GM12878 (cell line): ENCODE measurements at regions not wholly inside any gene's neighbourhood (a gene's known extent, or its start where the extent isn't known, plus 50 kb on each side); places are given as distances from the start of the nearest gene placed in this dataset.
A peak's percentile ranks its signal among the peaks of the same experiment; 100 is the strongest.

Experiments
- ATAC-seq: fragments of 200-7000 bp; cut with Tn5 transposase; 3 replicates; pipeline ENCODE4 v1.9.1; 2020; ENCODE audit warnings: mild to moderate bottlenecking, moderate library complexity
- BruUV-seq: library from RNA; stranded (reverse); fragments of 400-500 nt; replicated peaks from 2 replicates; lab custom pipeline; 2021; lab: Mats Ljungman, UMichigan
- CTCF ChIA-PET: fragments of 300-600 bp; sonication (Branson Sonifier 250); formaldehyde crosslinking; extraction: SDS; loops from one replicate; lab custom pipeline; 2021; ENCODE audit warnings: inconsistent platforms; lab: Yijun Ruan, JAX
- POLR2A ChIA-PET: fragments of 350-600 bp; formaldehyde crosslinking; extraction: SDS; loops from one replicate; lab custom pipeline; 2021; ENCODE audit warnings: inconsistent platforms; lab: Charles Lee
- RAD21 ChIA-PET: fragments of 300-600 bp; sonication (Branson Sonifier 250); formaldehyde crosslinking; loops from one replicate; lab custom pipeline; 2023; ENCODE audit warnings: antibody characterized with exemption; ENCODE audit not compliant: unreplicated experiment; lab: Charles Lee
- SMC1A ChIA-PET: fragments of 300-600 bp; sonication (Branson Sonifier 250); formaldehyde crosslinking; loops from one replicate; lab custom pipeline; 2023; ENCODE audit not compliant: unreplicated experiment, uncharacterized antibody; lab: Charles Lee
- DNase-seq: peaks from one replicate; pipeline ENCODE4 v3.0.0-alpha.2; 2011; ENCODE audit warnings: low read depth, low spot score
- FAIRE-seq: peaks from 3 replicates; lab custom pipeline; 2011; peaks lifted over from hg19 to GRCh38; lab: Jason Lieb, UNC
- H2AFZ ChIP-seq: 2 replicates; pipeline ENCODE4 v1.6.0; 2011; ENCODE audit warnings: low read depth, low read length, control low read depth; ENCODE audit not compliant: control insufficient read depth
- H3K27ac ChIP-seq: 2 replicates; pipeline ENCODE4 v1.5.1; 2011; ENCODE audit warnings: control low read depth; ENCODE audit not compliant: control insufficient read depth, insufficient read depth
- H3K27me3 ChIP-seq, 2 experiments: replicated peaks in 1 of 2; 2 replicates each; pipeline versions ENCODE4 v1.6.0 to v1.6.1; 2011; ENCODE audit warnings: low read length in 1 of 2; ENCODE audit not compliant: control insufficient read depth in 2 of 2, insufficient read depth in 2 of 2
- H3K36me3 ChIP-seq, 2 experiments: 2 replicates each; pipeline ENCODE4 v1.5.1; 2011; ENCODE audit warnings: low read length in 1 of 2; ENCODE audit not compliant: control insufficient read depth in 2 of 2, insufficient read depth in 2 of 2
- H3K4me1 ChIP-seq: 2 replicates; pipeline ENCODE4 v1.6.1; 2011; ENCODE audit warnings: mild to moderate bottlenecking, low read length, moderate library complexity, mixed read lengths; ENCODE audit not compliant: control insufficient read depth, insufficient read depth
- H3K4me2 ChIP-seq: 2 replicates; pipeline ENCODE4 v1.6.0; 2011; ENCODE audit warnings: control low read depth; ENCODE audit not compliant: control insufficient read depth, insufficient read depth
- H3K4me3 ChIP-seq: fragments of 200-600 bp; sonication (generic); 2 replicates; pipeline ENCODE4 v1.5.1; 2016
- H3K79me2 ChIP-seq: 2 replicates; pipeline ENCODE4 v1.6.0; 2011; ENCODE audit warnings: low read length; ENCODE audit not compliant: control insufficient read depth, insufficient read depth
- H3K9ac ChIP-seq: 2 replicates; pipeline ENCODE4 v1.8.0; 2011; ENCODE audit warnings: low read length, control low read depth, mixed read lengths; ENCODE audit not compliant: control insufficient read depth, insufficient read depth
- H3K9me3 ChIP-seq: replicated peaks from 3 replicates; pipeline ENCODE4 v1.5.1; 2011; ENCODE audit warnings: mild to moderate bottlenecking, low read length; ENCODE audit not compliant: control insufficient read depth, insufficient read depth
- H4K20me1 ChIP-seq: 2 replicates; pipeline ENCODE4 v1.6.0; 2011; ENCODE audit not compliant: control insufficient read depth, insufficient read depth
- CHD2 ChIP-seq: IDR thresholded peaks from 2 replicates; pipeline ENCODE4 v1.6.1; 2011; ENCODE audit warnings: low read depth, low read length, improper control_type of control experiment, borderline replicate concordance
- E4F1 ChIP-seq: fragments of 450-650 bp; IDR thresholded peaks from 2 replicates; pipeline ENCODE4 v1.6.1; 2018; ENCODE audit warnings: borderline replicate concordance, mild to moderate bottlenecking; ENCODE audit not compliant: partially characterized antibody
- MYC ChIP-seq: IDR thresholded peaks from 2 replicates; pipeline ENCODE4 v1.6.1; 2011; ENCODE audit warnings: mild to moderate bottlenecking, low read length, moderate library complexity, inconsistent platforms; ENCODE audit not compliant: insufficient read depth, insufficient replicate concordance, insufficient read length, severe bottlenecking
- RELB ChIP-seq: fragments of 450-650 bp; IDR thresholded peaks from 2 replicates; pipeline ENCODE4 v1.6.1; 2017; ENCODE audit warnings: low read depth, mild to moderate bottlenecking, moderate library complexity
- SMC3 ChIP-seq: IDR thresholded peaks from 2 replicates; pipeline ENCODE4 v1.6.1; 2011; ENCODE audit warnings: low read length, improper control_type of control experiment, borderline replicate concordance
- ZSCAN29 ChIP-seq: fragments of 450-650 bp; IDR thresholded peaks from 2 replicates; pipeline ENCODE4 v1.6.1; 2017; ENCODE audit warnings: mild to moderate bottlenecking, moderate library complexity
- WGBS: methylation state at CpG from one replicate; pipeline ENCODE4 v1.1.6; 2016; ENCODE audit warnings: low lambda C conversion rate; ENCODE audit not compliant: insufficient replicate concordance, insufficient coverage; ENCODE audit errors: missing lambda C conversion rate; 5-methylcytosine and 5-hydroxymethylcytosine counted together
- in situ Hi-C: fragments of 300-500 bp; cut with MboI; formaldehyde crosslinking; loops from 9 replicates; pipeline ENCODE4 v1.14.3; 2018; ENCODE audit warnings: mixed read lengths
- intact Hi-C: fragments of 100-400 bp; cut with micrococcal nuclease; formaldehyde crosslinking; loops from one replicate; pipeline ENCODE4 v1.14.2; 2022; ENCODE audit not compliant: unreplicated experiment
- TF ChIP-seq, protein P1 (sequence below): IDR thresholded peaks from 2 replicates; pipeline ENCODE4 v1.6.1; 2011; ENCODE audit warnings: borderline replicate concordance, low read depth, mild to moderate bottlenecking, moderate library complexity, mixed read lengths, low read length; ENCODE audit not compliant: insufficient read depth; ENCODE audit errors: extremely low read length

DNA sequence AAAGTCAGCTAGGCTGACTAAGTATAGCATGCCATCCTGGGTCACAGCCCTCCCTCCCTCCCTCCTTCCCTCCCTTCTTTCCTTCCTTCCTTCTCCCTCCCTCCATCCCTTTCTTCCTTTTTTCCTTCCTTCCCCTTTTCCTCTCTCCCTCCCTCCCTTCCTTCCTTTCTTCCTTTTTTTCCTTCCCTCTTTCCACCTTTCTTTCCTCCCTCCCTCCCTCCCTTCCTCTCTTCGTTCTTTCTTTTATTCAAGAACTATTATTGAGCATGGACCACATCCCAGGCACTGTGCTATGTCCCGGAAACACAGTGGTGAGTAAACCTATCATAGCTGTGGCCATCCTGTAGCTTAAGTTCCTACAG, 106.2 kb upstream of the BACH2 start:
- no peaks in the 10 kb centered on the region for H4K20me1 ChIP-seq
- 44% methylated on average over 2 of the region's 2 CpGs for WGBS
- H3K4me2 ChIP-seq: no peak overlapping the region
- H3K27ac ChIP-seq: no peak overlapping the region
- no peak for FAIRE-seq
- DNase-seq: no peak
- in situ Hi-C loops (no loop called here), intact Hi-C loops (no loop called here)
- no peaks in the 10 kb centered on the region for H3K36me3 ChIP-seq
- POLR2A ChIA-PET: no interaction called here
- H3K79me2 ChIP-seq: no peaks in the 10 kb centered on the region
- no TSS peak for BruUV-seq
- H2AFZ ChIP-seq: no peak overlapping the region
- RAD21 ChIA-PET: no interaction called here
- no peaks in the 10 kb centered on the region for H3K4me1 ChIP-seq
- H3K4me3 ChIP-seq: no peak overlapping the region
- H3K9me3 ChIP-seq: no peaks in the 10 kb centered on the region; the same call in 2 of the 3 replicates
- CTCF ChIA-PET: no interaction called here
- no peak for TF ChIP-seq RELB
- no peak for ATAC-seq
- H3K9ac ChIP-seq: no peak overlapping the region
- SMC1A ChIA-PET: interaction anchor here (0.7 kb wide), 1 partner anchor 15 kb away, joined by 3 read pairs; no protein-coding TSS in a partner anchor
- H3K27me3 ChIP-seq: peaks cover 0 to 2% of the 10 kb centered on the region in 2 experiments; a peak in 1 of 4 replicates

DNA sequence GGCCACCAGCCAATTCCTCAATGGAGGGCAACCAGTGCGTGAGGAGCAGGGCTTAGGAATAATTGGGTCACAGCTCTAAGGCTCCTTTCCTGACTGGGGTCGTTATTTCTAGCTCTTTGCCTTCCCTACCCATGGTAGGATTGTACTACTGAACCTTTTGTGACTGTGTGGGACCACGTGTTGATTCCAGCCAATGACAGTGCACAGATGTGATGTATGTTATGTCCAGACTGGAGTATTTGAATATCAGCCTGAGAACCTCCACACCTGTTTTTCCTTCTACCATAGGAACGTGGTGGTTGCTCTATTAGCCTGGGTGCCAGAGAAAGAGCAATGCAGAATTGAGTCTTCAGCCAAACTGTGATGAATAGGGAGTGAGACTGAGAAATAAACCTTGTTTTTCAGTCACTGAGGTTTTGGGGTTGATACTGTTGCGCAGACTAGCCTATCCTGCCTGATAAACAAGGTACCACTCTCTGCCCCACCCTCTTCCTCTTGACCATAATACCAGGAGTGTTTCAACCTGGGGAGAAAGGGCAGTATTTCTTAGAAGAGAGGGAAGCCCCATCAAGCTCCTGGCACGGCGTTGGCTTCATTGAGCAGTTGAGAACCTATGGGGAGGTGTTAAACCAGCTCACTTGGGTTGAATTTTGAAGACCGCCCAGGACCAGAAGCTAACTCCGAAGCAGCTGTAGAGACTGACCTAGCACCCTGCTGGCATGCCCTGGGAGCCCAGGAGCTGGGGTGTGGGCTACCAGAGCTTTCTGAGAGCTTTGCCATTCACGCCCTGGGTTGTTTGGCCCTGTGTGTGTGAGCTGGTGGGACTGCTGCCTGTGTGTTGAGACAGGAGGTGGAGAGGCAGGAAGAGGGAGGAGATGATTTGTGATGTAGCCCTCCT, 105.5 kb upstream of the BACH2 start:
- H3K4me3 ChIP-seq: no peak overlapping the region
- ChIA-PET CTCF (interaction anchor here (1.5 kb wide), 1 partner anchor 9 kb away, joined by 6 read pairs; no protein-coding TSS in a partner anchor), POLR2A (no interaction called here), RAD21 (interaction anchor here (0.6 kb wide), 1 partner anchor 19 kb away, joined by 3 read pairs; no protein-coding TSS in a partner anchor), SMC1A (interaction anchor here (0.7 kb wide), 1 partner anchor 16 kb away, joined by 3 read pairs; no protein-coding TSS in a partner anchor)
- in situ Hi-C loops: no loop called here
- H3K27ac ChIP-seq: no peak overlapping the region
- no TSS peak for BruUV-seq
- H3K9me3 ChIP-seq: no peaks in the 10 kb centered on the region; the same call in 2 of the 3 replicates
- no peak overlapping the region for H3K9ac ChIP-seq
- TF ChIP-seq MYC: no peak
- no peak for TF ChIP-seq CHD2
- TF ChIP-seq E4F1: no peak
- TF ChIP-seq, protein P1, sequence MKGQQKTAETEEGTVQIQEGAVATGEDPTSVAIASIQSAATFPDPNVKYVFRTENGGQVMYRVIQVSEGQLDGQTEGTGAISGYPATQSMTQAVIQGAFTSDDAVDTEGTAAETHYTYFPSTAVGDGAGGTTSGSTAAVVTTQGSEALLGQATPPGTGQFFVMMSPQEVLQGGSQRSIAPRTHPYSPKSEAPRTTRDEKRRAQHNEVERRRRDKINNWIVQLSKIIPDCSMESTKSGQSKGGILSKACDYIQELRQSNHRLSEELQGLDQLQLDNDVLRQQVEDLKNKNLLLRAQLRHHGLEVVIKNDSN: peak; percentile 17
- TF ChIP-seq SMC3: no peak
- TF ChIP-seq ZSCAN29: no peak
- H3K4me2 ChIP-seq: no peak overlapping the region
- no peaks in the 10 kb centered on the region for H3K36me3 ChIP-seq
- H2AFZ ChIP-seq: no peak overlapping the region
- no peak for ATAC-seq
- WGBS: 14% methylated on average over 10 of the region's 10 CpGs
- H3K4me1 ChIP-seq: no peaks in the 10 kb centered on the region
- FAIRE-seq: no peak
- no peaks in the 10 kb centered on the region for H3K79me2 ChIP-seq
- H4K20me1 ChIP-seq: no peaks in the 10 kb centered on the region
- DNase-seq: no peak
- H3K27me3 ChIP-seq: peaks cover 0 to 7% of the 10 kb centered on the region in 2 experiments; a peak in 2 of 4 replicates
- intact Hi-C loops: no loop called here
